NT2/D1 (cell line): ENCODE measurements at regions not wholly inside any gene's neighbourhood (a gene's known extent, or its start where the extent isn't known, plus 50 kb on each side); places are given as distances from the start of the nearest gene placed in this dataset.
"Not testable (repeated sequence)": the region's sequence is repeated elsewhere in the genome, so short reads cannot be mapped to it uniquely, and the experiment has no call there.

Source experiments
- DNase-seq: peaks from one replicate; pipeline ENCODE4 v3.0.0-alpha.2; 2011; ENCODE audit warnings: low read depth, low spot score
- H3K27me3 ChIP-seq: 2 replicates; pipeline ENCODE4 v1.6.0; 2011; ENCODE audit warnings: mild to moderate bottlenecking; ENCODE audit not compliant: insufficient read length, insufficient read depth
- H3K36me3 ChIP-seq: 2 replicates; pipeline ENCODE4 v1.6.1; 2011; ENCODE audit warnings: mild to moderate bottlenecking, low read length, mixed read lengths; ENCODE audit not compliant: insufficient read depth, insufficient read length
- H3K4me1 ChIP-seq: 2 replicates; pipeline ENCODE4 v1.5.1; 2011; ENCODE audit not compliant: insufficient read depth, insufficient read length
- H3K4me3 ChIP-seq: 2 replicates; pipeline ENCODE4 v1.5.1; 2011; ENCODE audit warnings: low read depth; ENCODE audit not compliant: insufficient read length
- H3K9ac ChIP-seq: 2 replicates; pipeline ENCODE4 v1.6.0; 2011; ENCODE audit warnings: low read depth; ENCODE audit not compliant: insufficient read length
- H3K9me3 ChIP-seq: 2 replicates; pipeline ENCODE4 v1.5.1; 2011; ENCODE audit warnings: mild to moderate bottlenecking, low read length; ENCODE audit not compliant: insufficient read depth
- SUZ12 ChIP-seq: IDR thresholded peaks from 2 replicates; pipeline ENCODE4 v1.6.1; 2011; ENCODE audit not compliant: insufficient read length, insufficient read depth; ENCODE audit errors: extremely low read depth
- YY1 ChIP-seq: IDR thresholded peaks from 2 replicates; pipeline ENCODE4 v1.6.1; 2011; ENCODE audit not compliant: insufficient read length, insufficient read depth
- ZNF274 ChIP-seq: IDR thresholded peaks from 2 replicates; pipeline ENCODE4 v1.6.1; 2011; ENCODE audit warnings: mild to moderate bottlenecking, low read depth, low read length

DNA sequence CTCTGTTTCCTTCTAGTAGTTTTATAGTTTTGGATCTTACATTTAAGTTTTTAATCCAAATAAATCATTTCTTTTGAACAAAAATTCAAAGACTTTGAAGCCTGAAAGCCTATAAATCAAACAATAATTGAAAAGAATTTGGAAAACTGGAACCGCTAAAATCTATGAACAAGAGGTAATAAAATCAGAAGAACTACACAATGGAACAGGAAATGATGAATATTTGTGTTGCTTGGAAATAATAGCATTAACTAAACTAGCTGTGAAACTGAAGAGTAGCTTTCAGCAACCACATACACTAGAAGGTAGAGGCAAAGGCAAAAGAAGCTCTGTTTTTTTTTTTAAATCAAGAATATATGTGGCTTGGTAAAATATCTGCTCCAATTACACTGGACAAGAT lies 147.9 kb upstream of the ABI3BP start:
- TF ChIP-seq ZNF274 (no peak), SUZ12 (no peak), YY1 (no peak)
- no peak overlapping the region for H3K9ac ChIP-seq
- no peaks in the 10 kb centered on the region for H3K36me3 ChIP-seq
- no peaks in the 10 kb centered on the region for H3K4me1 ChIP-seq
- no peak for DNase-seq
- H3K27me3 ChIP-seq: no peaks in the 10 kb centered on the region
- no peaks in the 10 kb centered on the region for H3K9me3 ChIP-seq
- no peak overlapping the region for H3K4me3 ChIP-seq

DNA sequence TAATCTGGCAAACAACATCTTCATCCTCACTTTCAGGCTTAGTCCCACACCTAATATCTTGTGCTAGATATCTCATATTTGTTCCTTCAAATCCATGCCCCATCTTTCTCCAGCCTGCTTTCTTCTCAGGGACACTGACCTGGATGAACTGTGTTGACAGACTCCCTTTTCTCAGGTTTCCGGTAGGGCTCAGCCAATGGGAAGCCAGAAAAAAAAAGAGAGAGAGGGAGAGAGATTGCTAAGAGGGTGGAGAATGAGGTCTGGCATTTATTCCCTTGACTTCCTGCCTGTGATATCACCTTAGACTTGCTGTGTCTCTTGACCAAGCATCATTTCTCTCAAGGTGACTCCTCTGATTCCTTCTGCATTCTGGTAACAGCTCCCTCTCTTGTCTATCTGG lies 145.6 kb upstream of the ABI3BP start:
- no peak for DNase-seq
- Histone ChIP-seq H3K9me3 (no peaks in the 10 kb centered on the region), H3K9ac (no peak overlapping the region), H3K36me3 (no peaks in the 10 kb centered on the region), H3K27me3 (no peaks in the 10 kb centered on the region), H3K4me3 (no peak overlapping the region), H3K4me1 (no peaks in the 10 kb centered on the region)
- TF ChIP-seq YY1: no peak
- TF ChIP-seq SUZ12: no peak
- no peak for TF ChIP-seq ZNF274

DNA sequence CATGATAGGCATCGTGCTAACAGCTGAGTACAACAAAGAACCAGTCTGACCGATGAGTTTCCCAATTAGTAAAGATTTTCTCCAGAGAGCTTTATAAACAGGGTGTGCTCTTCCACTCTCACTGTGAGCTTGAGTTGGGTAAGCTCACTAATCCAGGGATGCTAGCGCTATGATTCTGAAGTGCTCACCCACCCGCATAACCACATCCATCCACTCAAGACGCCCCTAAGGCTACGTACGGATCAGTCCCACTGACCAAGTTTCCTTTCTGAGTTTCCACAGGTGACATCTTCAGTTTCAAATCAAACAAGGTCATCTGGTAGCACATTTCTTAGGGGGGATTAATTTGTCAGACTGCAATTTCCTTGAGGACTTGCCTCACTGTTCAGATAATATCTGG lies 141.1 kb upstream of the ABI3BP start:
- no peaks in the 10 kb centered on the region for H3K36me3 ChIP-seq
- H3K4me1 ChIP-seq: no peaks in the 10 kb centered on the region
- TF ChIP-seq YY1 (no peak), SUZ12 (no peak), ZNF274 (no peak)
- H3K9ac ChIP-seq: no peak overlapping the region
- no peaks in the 10 kb centered on the region for H3K9me3 ChIP-seq
- no peaks in the 10 kb centered on the region for H3K27me3 ChIP-seq
- no peak overlapping the region for H3K4me3 ChIP-seq
- no peak for DNase-seq

DNA sequence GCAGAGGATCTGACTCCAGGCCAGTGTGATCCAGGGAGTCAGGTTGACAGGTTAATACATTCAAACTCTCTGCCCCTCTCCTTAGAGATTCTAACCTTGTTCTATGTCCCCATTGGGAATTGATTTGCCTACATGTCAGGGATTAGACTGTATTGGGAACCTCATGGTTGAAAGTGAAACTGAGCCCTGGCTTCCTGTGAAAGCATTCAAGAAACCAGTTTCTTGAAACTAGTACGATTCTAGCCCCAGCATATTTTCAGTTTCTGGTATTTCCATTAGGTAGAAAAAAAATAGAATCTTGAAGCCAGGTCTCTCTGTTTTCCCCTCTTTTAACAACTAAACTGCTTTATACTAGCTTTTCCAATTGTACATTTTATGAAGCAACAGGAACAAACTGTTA lies 140.4 kb upstream of the ABI3BP start:
- Histone ChIP-seq H3K27me3 (no peaks in the 10 kb centered on the region), H3K36me3 (no peaks in the 10 kb centered on the region), H3K9me3 (no peaks in the 10 kb centered on the region), H3K9ac (no peak overlapping the region), H3K4me1 (no peaks in the 10 kb centered on the region), H3K4me3 (no peak overlapping the region)
- no peak for DNase-seq
- TF ChIP-seq ZNF274: no peak
- no peak for TF ChIP-seq YY1
- TF ChIP-seq SUZ12: no peak

DNA sequence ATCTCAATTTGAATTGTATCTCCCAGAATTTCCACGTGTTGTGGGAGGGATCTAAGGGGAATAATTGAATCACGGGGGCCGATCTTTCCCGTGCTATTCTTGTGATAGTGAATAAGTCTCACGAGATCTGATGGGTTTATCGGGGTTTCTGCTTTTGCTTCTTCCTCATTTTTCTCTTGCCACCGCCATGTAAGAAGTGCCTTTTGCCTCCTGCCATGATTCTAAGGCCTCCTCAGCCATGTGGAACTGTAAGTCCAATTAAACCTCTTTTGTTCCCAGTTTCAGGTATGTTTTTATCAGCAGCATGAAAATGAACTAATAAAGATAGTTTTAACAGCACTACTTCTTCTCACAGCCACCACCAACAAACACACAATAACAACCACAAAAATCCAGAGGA lies 140.0 kb upstream of the ABI3BP start:
- H3K9ac ChIP-seq, H3K9me3 ChIP-seq, H3K4me1 ChIP-seq, H3K4me3 ChIP-seq, H3K27me3 ChIP-seq, DNase-seq, H3K36me3 ChIP-seq: not testable (repeated sequence)

DNA sequence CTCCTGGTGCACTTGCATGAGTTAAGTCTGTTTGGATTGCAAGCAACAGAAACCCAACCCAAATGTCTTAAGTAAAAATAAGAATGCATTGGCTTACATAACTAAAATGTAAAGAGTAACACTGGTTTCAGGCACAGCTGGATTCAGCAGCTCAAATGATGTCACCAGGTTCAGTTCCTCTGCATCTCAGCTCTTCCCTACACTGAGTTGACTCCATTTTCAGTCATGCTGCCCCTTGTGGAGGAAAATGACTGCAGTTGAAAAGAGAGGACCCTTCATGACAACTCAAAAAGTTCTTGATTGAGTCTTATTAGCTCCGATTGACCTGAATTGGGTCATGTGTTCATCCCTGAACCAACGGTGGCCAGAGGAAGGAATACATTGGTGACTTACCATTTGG lies 138.5 kb upstream of the ABI3BP start:
- no peak for TF ChIP-seq YY1
- no peak for TF ChIP-seq ZNF274
- TF ChIP-seq SUZ12: no peak
- Histone ChIP-seq H3K36me3 (no peaks in the 10 kb centered on the region), H3K4me3 (no peak overlapping the region), H3K4me1 (no peaks in the 10 kb centered on the region), H3K9ac (no peak overlapping the region), H3K9me3 (no peaks in the 10 kb centered on the region), H3K27me3 (no peaks in the 10 kb centered on the region)
- DNase-seq: no peak

DNA sequence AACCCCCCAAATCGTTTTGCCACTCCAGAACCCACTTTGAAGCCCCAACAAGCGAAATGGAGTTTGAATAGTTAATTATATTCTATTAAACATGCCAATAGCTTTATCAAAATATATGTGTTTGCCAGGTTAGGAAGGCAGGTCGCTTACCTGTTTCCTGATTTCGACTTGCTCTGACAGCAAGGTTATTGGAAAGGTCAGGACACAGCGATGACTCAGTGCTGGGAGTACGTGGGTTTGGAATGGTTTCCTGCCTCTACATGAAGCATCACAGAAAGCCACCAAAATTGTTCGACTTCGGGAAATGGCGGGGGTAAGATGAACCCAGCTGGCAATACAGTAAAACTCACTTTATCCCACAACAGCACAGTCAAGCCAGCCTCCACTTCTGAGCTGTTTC lies 135.6 kb upstream of the ABI3BP start:
- DNase-seq: no peak
- Histone ChIP-seq H3K36me3 (no peaks in the 10 kb centered on the region), H3K9me3 (no peaks in the 10 kb centered on the region), H3K9ac (no peak overlapping the region), H3K27me3 (no peaks in the 10 kb centered on the region), H3K4me1 (no peaks in the 10 kb centered on the region), H3K4me3 (no peak overlapping the region)
- no peak for TF ChIP-seq YY1
- TF ChIP-seq SUZ12: no peak
- no peak for TF ChIP-seq ZNF274

DNA sequence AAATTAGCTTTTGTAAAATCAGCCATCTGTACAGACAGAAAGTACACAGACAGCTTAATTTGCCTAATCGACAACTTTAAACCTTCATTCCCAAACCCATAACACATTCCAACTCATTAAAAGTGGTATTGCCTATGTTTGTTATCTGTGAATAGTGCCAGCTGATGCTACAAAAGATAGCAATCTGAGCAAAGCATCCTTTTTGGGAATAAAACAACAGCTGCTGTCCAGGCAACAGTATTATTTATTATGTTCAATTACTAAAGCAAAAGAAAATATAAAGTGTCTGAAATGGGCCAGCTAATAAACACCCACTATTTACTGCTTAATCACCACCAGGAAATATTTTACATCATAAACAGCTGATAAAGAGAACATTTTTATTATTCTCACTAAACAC lies 134.8 kb upstream of the ABI3BP start:
- no peak for DNase-seq
- no peaks in the 10 kb centered on the region for H3K9me3 ChIP-seq
- H3K4me1 ChIP-seq: no peaks in the 10 kb centered on the region
- no peak overlapping the region for H3K4me3 ChIP-seq
- TF ChIP-seq SUZ12 (no peak), YY1 (no peak), ZNF274 (no peak)
- no peaks in the 10 kb centered on the region for H3K36me3 ChIP-seq
- H3K9ac ChIP-seq: no peak overlapping the region
- no peaks in the 10 kb centered on the region for H3K27me3 ChIP-seq
